ENCODE measurements at regions not wholly inside any gene's neighbourhood (a gene's known extent, or its start where the extent isn't known, plus 50 kb on each side); places are given as distances from the start of the nearest gene placed in this dataset.

- Mint-ChIP-seq H3K36me3 (ENCODE audit: low read depth) (no peaks in the 10 kb centered on the region), H3K4me1 (ENCODE audit: low read depth) (no peaks in the 10 kb centered on the region), H3K27ac (no peak overlapping the region), H3K4me3 (no peak overlapping the region), H3K9me3 (peaks cover 20% of the 10 kb centered on the region), H3K27me3 (ENCODE audit: insufficient read depth) (no peaks in the 10 kb centered on the region)
- DNase-seq, result no peak
- TF ChIP-seq CTCF (IDR thresholded peaks at IDR 0.05), result no peak
These were observed 361.2 kb downstream of the CCER1 start for GRCh38 chr12:90593596-90594295.

GRCh38 chr12:90589956-90590355 is 365.0 kb downstream of the CCER1 start:
- no peak for TF ChIP-seq CTCF (IDR thresholded peaks at IDR 0.05)
- no peaks in the 10 kb centered on the region for H3K27me3 Mint-ChIP-seq (ENCODE audit: insufficient read depth)
- H3K4me3 Mint-ChIP-seq, result no peak overlapping the region
- DNase-seq, result no peak
- no peaks in the 10 kb centered on the region for H3K4me1 Mint-ChIP-seq (ENCODE audit: low read depth)
- H3K36me3 Mint-ChIP-seq (ENCODE audit: low read depth), result no peaks in the 10 kb centered on the region
- no peak overlapping the region for H3K27ac Mint-ChIP-seq
- peaks cover 27% of the 10 kb centered on the region for H3K9me3 Mint-ChIP-seq

GRCh38 chr12:90585640-90586304 is 369.2 kb downstream of the CCER1 start:
- H3K36me3 Mint-ChIP-seq (ENCODE audit: low read depth), result no peaks in the 10 kb centered on the region
- DNase-seq, result no peak
- H3K9me3 Mint-ChIP-seq, result peaks cover 12% of the 10 kb centered on the region
- H3K27me3 Mint-ChIP-seq (ENCODE audit: insufficient read depth), result no peaks in the 10 kb centered on the region
- no peak overlapping the region for H3K4me3 Mint-ChIP-seq
- H3K4me1 Mint-ChIP-seq (ENCODE audit: low read depth), result no peaks in the 10 kb centered on the region
- no peak overlapping the region for H3K27ac Mint-ChIP-seq
- TF ChIP-seq CTCF (IDR thresholded peaks at IDR 0.05), result no peak

GRCh38 chr12:90576707-90577106 is 378.3 kb downstream of the CCER1 start:
- Mint-ChIP-seq H3K4me1 (ENCODE audit: low read depth) (no peaks in the 10 kb centered on the region), H3K27ac (no peak overlapping the region), H3K36me3 (ENCODE audit: low read depth) (peaks cover 6% of the 10 kb centered on the region; the same call in 1 of the 2 replicates), H3K9me3 (peaks cover 37% of the 10 kb centered on the region), H3K27me3 (ENCODE audit: insufficient read depth) (no peaks in the 10 kb centered on the region), H3K4me3 (no peak overlapping the region)
- no peak for TF ChIP-seq CTCF (IDR thresholded peaks at IDR 0.05)
- no peak for DNase-seq

GRCh38 chr12:90575995-90576394 is 379.0 kb downstream of the CCER1 start:
- Mint-ChIP-seq H3K27me3 (ENCODE audit: insufficient read depth) (no peaks in the 10 kb centered on the region), H3K27ac (no peak overlapping the region), H3K36me3 (ENCODE audit: low read depth) (peaks cover 6% of the 10 kb centered on the region; the same call in 1 of the 2 replicates), H3K9me3 (peaks cover 40% of the 10 kb centered on the region), H3K4me1 (ENCODE audit: low read depth) (no peaks in the 10 kb centered on the region), H3K4me3 (no peak overlapping the region)
- DNase-seq, result no peak
- TF ChIP-seq CTCF (IDR thresholded peaks at IDR 0.05), result no peak
